HG03442 (cell line): ENCODE measurements at regions not wholly inside any gene's neighbourhood (a gene's known extent, or its start where the extent isn't known, plus 50 kb on each side); places are given as distances from the start of the nearest gene placed in this dataset.

ENCODE experiments used
- ATAC-seq: cut with Tn5 transposase; IDR thresholded peaks from one replicate; pipeline ENCODE4 v1.9.1; 2021; ENCODE audit warnings: mild to moderate bottlenecking, moderate library complexity; ENCODE audit not compliant: unreplicated experiment

DNA sequence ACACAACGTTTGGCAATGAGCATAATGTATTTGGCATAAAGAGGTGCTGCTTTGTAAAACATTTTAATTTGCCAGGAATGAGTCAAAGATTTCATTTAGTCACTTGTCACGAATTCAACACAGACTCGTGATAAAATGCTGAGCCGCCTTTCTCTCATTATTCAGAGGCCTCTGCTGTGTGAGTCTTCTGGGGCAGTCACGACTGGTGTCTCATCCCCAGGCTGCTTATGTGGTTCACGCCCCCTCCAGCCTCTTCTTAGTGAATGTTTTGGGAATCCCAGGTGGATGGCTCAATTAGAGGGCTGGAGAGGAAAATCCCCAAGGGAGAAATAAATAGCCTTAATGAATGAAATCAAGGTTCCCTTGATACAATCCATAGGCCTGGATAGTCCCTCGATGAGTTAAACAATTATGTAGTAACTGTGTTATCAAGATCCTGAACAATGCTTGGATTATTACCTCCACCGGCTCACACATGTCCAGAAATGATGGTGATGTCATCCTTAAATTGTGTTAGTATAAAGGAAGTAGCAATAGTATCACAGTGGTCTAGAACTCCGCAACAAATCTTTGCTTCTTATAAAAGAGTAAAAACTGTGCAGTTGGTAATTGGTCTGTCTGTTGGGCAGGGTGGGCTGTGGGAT, 192.1 kb upstream of the ADAMTS16 start:
- no peak for ATAC-seq

DNA sequence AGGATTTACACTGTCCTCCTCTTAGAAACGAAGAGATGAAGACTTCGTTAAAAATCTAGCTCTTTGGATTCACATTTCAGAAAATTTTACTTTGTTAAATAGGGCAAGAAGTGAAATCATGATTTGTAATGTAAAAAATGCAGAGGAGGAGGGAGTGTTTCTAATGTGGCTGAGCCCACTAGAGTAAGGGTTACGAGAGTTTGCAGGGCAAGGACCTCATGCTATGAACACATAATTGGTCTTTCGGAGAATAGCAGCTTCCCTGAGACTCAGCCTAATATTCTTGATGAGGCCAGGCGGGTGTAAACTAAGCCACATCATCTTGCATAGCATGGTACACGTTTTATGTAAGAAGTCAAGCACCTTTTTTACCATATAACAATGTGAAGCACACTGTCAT, 191.0 kb upstream of the ADAMTS16 start:
- no peak for ATAC-seq

DNA sequence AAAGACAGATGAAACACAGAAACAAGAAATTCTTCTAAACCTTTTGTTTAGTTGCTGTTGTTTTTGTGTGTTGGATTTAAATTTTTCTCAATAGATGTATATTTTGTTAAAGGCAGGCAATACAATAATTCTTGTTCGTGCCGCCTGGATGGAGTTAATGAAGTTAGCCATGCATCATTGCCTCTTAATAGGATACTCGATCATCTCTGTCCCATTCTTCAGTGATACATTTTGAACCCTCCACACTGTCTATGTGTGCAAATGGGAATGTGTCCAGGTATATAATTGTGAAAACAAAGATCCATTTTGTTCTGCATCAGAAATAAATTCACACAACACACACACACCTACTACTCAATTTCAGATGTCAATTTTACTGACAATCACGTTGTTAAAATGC, 186.6 kb upstream of the ADAMTS16 start:
- no peak for ATAC-seq

DNA sequence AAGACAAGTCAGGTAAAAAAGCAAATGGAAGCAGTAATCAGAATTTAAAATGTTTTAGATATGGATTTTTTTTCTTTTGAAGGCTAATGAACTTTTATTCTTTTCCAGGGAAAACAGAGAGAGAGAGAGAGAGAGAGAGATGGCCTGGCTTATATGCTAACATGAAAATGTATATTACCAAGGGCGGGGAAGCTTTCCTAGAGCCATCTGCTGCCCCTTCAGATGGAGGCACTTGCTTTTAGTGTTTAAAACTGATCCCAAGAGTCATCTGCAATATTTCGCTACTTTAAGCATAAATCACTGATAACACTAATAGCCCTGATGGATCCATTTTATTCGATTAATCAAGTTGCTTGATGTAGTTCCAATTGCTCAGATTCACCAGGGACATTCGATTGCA, 186.1 kb upstream of the ADAMTS16 start:
- ATAC-seq, result no peak

DNA sequence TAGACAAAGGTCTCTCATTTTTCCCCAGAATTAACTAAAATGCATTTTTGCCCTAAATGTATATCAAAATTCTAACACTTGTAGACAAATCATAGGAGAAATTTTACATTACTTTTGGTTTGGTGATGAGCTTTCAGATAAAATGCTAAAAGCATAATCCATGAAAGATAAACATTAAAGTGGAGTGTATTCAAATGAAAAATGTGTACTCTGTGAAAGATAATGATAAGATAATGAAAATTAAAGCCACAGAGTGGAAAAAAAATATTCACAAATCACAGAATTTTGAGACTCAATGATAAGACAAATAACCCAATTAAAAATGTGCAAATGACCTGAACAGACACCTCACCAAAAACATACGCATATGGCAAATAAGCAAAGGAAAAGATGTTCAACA, 176.9 kb upstream of the ADAMTS16 start:
- ATAC-seq, result no peak

DNA sequence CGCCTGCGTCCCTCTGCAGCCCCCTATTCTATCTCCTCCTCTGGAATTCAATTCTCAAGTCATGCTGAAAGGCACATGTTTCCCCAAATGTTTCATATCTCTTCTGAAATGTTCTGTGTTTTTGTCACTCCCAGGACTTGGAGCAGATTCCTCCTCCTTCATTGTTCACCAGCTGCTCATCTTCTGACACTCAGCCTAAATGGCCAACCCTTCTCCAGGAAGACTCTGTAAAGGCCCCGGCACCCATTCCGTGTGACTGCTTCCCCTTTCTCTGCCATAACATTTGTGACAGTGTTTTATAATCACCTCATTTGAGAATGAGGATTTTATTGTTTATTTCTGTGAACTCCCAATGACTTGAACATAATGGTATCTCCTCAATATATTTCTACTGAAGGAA, 170.8 kb upstream of the ADAMTS16 start:
- ATAC-seq, result no peak

DNA sequence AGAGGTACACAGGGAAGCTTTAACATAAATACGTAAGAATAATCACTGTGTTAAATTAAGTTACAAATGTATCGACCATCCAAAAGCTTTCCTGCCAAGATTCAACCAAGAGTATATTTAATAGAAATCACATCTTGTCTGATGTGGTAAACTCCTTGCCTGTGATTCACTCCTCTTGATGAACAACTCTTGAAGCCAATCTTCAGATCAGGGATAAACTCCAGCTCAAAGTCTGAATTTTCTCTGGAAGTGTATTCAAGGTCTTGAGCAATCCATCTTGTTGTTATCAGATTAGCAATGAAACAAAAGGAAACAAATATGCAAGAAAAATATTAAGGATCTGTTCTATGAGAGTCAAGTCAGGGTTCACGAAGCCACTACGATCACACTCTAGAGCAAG, 170.0 kb upstream of the ADAMTS16 start:
- no peak for ATAC-seq

DNA sequence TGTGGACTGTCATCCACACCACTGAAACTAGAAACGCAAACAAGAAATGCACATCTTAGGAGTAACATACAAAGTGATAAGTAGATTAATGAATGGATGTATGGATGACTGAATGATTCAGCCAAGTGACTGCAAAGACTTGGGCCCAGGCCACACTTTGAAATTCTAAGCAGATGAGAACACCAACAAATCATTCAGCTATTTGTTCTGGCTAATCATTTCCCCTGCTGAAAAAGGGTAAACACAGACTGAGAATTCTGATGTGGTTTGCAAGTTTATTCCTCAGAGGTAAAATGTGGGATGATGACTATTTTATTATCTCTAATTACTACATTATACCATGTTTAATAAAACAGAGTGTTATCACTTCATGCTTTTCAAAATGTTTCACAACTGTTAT, 163.2 kb upstream of the ADAMTS16 start:
- no peak for ATAC-seq

DNA sequence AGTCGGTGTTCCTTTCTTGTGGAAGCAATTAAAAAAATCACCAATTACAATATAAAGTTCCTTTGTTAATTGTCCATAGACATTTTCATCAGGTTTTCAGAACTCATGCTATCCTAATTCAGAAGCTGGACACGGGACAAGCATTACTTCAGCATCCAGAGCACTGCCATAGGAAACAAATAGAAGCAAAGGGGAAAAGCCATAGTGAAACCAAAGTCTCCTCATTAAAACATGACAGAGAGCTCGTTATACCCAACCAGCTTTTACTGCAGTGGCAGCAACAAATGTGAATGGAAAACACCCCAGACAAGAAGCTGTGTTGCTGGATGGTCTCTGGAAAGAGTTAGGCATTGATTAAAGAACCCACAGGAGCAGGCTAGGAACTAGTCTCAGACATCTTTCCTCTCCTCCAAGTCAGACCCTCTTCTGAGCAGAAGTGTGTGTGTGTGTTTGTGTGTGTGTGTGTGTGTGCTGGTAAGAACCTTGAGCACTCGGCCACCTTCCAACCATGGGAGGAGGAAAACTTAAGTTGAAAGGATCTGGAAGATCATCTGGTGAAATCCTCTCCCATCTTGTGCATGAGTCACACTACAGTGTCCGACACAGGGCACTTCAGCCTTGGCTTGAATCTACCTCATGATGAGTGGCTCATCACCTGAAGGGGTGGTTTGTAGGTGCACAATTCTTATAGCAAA, 162.6 kb upstream of the ADAMTS16 start:
- no peak for ATAC-seq

DNA sequence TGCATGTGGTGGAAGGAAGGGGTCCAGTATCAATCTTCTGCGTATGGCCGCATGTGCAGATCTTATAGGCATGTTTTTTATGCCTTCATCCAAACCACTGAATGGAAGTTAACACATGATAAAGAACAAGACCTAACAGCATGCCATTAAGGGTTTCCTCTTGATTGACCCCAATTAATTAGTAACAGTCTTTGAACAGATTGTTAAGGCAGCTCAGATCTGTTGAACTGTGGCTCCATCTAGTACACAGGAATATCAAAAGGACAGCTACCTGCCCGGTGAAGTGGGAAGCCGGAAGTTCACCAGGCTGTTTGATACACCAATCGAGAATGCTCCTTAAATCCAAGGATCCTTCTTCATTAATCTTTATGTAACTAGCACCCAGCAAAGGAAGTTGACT, 159.9 kb upstream of the ADAMTS16 start:
- ATAC-seq, result no peak

DNA sequence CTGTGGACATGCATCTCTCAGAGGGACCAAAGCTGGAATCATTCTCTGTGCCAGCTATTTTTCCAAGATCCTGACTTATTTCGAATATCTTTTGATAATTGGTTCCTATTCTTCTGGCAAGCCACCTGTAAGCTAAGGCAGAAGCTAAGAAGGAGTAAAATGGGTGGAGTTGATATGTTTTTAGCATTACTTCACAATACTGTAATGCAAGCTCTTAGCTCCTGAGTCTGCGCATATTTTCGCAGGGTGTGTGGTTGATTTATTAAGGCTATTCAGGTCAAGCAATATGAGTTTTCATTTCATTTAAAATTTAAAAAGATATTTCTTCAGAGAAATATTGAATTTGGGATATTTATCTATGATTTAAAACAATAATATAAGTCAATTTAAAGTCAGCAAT, 158.5 kb upstream of the ADAMTS16 start:
- no peak for ATAC-seq

DNA sequence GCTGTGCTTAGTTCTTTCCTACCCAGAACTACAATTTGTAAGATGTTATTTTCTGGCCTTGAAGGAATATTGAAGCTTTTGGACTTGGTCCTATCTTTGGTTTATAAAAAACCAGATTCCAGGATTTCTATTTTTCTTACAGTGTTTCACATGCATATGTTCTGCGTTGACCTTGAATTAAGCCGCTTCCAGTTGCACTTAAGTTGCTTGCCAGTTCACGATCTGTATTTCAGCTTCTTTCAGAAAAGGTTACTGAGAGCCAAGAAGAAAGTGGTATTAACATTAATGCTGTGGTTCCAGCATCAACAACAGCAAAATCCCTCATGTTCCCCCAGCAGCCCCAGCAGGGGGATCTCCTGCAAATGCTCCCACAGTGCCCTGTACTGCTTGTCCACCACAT, 156.4 kb upstream of the ADAMTS16 start:
- no peak for ATAC-seq

DNA sequence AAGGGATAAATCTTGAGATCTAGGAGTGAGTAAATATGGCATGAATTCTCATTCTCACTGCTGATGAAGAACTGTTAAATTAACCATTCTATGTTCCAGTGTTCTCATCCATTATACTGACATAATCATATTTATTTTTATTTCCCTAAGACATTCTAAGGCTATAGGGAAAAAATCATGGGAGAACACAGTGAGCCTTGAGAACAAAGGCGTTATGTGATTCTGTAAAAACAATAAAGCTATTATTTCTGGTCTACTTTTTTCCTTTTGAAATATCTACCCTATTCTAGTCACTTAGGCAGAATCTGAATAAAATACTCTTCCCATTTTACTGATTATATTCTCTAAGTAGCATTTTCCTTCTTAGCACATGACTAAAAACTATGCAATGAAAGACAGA, 155.7 kb upstream of the ADAMTS16 start:
- no peak for ATAC-seq

DNA sequence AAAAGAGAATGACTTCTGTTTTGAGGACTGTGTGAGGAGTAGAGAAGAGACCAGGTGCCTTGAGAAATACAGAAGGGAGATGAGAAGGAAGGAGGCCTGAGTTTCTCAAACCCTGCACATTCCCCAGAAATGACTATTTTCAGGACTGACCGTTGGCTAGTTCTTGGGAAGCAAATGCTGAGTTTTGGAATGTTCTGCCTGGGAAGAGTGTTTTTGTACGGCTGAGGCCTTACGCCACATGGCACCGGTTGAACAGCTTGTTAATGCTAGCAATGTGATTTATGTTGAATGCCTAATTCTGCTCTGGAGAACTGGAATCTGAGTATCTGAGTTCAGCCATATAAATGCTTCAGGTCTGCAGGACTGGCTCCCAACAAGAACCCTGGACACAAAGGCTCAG, 152.7 kb upstream of the ADAMTS16 start:
- ATAC-seq, result no peak

DNA sequence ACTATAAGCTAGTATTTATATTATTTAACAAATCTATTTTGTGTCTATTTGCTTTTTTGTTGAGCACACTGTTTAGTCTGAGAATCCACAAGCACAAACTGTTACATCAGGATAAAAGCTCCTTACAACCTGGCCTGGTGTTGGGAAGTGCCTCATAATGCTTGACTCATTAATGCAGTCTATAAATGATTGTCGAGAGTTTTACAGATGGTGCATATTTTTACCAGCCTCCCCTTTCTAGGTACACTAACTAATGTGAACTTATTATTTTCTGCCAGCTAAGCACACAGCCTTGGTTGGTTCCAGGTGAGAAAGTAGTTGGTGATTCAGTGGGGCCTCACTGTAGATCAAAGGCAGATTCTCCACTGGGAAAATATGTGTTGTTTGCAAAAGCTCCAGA, 151.0 kb upstream of the ADAMTS16 start:
- ATAC-seq, result no peak

DNA sequence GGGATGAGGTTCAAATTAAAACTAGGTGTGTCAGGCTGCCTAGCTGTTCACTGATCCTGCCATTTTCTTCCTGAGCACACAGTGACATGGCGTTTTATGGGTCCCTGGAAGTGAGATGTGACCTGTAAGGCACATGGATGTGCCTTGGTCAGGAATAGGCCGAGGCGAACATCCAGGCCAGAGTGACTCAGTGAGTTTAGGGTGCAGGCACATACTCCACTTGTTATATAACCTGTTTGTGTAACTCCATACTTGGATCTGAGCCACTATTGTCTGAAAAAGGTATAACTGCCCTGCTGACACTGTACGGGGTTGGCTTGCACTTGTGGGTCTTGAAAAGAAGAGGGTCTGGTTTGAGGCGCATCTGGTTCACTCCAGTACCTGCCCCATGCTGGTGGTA, 150.1 kb upstream of the ADAMTS16 start:
- ATAC-seq, result no peak

DNA sequence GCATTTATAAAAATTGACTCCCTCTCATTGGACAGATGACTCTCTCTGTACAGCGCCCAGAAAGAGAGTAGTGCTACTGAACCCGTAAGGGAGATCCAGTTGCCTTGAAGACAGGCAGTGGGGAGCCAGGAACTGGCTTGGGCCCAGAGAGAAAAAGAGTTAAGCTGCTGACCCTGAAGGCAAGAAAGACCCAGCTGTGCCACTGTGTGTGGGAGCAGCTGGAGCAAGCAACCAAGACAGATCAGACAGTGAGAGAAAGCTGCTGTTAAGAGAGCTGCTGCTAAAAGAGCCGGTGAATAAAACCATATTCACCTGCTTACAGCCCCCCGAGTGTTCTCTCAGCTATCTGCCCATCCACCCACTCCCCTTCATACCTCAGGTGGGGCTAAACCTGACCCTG, 149.7 kb upstream of the ADAMTS16 start:
- ATAC-seq, result no peak

DNA sequence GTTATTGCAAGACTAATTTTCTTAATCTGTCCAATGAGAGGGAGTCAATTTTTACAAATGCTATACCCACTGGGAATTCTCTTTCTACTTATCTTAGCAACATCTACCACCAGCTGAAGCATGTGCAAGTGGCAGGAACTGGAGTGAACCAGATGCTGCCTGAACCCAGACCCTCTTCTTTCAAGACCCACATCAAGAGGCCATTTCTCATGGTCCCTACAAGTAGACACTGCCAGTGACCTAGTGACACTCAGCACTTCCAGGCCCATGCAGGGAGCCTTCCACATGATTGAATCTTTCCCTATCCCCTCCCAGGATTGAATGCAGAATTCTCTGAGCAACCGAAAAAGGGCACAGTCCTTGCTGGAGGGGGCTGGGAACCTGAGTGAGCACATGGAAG, 148.2 kb upstream of the ADAMTS16 start:
- ATAC-seq, result no peak

DNA sequence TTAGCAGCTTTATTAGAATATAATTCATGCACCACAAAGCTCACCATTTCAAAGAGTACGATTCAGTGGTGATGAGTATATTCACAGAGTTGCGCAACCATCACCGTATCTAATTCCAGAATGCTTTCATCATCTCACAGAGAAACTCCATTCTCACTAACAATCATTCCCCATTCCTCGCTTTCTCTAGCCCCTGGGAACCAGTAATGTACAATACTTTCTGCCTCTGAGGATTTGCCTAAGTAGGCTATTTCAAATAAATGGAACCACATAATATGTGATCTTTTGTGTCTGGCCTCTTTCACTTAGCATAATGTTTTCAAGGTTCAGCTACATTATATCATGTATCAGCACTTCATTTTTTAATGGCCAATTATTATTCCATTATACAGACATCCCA, 145.1 kb upstream of the ADAMTS16 start:
- no peak for ATAC-seq

DNA sequence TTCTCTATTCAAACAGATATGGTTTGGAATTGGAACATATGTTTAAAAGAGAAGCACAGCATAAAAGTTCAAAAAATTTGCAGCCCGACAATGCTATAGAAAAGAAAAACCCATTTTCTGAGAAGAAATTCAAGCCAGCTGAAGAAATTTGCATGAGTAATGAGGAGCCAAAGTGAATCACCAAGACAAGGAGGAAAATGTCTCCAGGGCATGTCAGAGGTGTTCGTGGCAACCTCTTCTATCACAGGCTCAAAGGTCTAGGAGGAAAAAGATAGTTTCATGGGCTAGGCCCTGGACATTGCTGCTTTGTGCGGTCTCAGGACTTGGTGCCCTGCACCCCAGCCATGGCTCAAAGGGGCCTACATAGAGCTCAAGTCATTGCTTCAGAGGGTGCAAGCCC, 134.8 kb upstream of the ADAMTS16 start:
- ATAC-seq, result no peak

DNA sequence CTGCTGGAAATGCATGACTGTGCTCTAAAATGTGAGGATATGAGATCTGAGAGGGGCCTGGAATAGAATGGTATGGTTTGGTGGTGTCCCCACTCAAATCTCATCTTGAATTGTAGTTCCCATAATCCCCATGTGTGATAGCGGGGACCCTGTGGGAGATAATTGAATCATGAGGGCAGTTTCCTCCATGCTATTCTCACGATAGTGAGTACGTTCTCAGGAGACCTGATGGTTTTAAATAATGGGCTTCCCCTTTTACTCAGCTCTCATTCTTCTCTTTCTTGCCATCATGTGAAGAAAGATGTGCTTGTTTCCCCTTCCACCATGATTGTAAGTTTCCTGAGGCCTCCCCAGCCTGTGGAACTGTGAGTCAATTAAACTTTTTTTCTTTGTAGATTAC, 133.6 kb upstream of the ADAMTS16 start:
- ATAC-seq, result no peak

DNA sequence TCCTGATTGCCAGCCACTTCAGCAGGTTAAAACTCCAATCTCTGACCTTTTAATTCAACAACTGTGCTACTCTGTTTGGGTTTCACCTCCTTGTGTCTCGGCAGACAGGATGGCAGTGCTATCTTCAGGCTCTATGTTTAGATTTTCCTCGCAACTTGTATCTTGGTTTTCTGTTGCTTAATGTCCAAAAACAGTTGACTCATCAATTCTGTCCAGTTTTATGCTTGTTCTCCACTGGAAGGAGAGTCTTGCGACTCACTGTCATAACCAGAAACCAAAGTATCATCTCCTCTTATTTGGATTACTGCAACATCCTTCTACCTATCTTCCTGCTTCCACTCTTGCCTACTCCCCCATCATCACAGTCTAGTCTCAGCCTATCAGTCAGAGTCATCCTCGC, 130.9 kb upstream of the ADAMTS16 start:
- no peak for ATAC-seq

DNA sequence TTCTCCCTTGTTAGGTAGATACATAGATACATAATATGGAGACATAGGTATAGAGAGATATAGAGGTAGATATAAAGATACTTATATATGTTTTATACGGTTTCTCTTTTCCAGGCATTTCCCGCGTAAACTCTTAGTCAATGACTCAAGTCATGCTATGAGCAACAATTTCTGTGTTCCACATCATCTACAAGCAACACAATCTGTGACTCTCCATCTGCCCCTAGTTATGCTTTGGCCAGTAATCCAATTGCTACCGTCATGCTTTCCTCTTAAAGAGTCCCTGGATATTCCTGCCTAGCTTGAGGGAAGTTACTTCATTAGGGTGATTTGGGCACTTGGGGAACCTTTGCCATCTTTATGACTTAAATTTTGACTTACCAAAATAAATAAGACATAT, 129.0 kb upstream of the ADAMTS16 start:
- no peak for ATAC-seq
